Lung microvascular endothelial cell (primary cell): ENCODE measurements at regions not wholly inside any gene's neighbourhood (a gene's known extent, or its start where the extent isn't known, plus 50 kb on each side); places are given as distances from the start of the nearest gene placed in this dataset.
"Not testable (repeated sequence)": the region's sequence is repeated elsewhere in the genome, so short reads cannot be mapped to it uniquely, and the experiment has no call there.

Source experiments
- DNase-seq, 2 donors: peaks; one replicate each; pipeline versions ENCODE4 v3.0.0 to v3.0.0-alpha.2; 2010; ENCODE audit warnings: low read depth in 2 of 2

DNA sequence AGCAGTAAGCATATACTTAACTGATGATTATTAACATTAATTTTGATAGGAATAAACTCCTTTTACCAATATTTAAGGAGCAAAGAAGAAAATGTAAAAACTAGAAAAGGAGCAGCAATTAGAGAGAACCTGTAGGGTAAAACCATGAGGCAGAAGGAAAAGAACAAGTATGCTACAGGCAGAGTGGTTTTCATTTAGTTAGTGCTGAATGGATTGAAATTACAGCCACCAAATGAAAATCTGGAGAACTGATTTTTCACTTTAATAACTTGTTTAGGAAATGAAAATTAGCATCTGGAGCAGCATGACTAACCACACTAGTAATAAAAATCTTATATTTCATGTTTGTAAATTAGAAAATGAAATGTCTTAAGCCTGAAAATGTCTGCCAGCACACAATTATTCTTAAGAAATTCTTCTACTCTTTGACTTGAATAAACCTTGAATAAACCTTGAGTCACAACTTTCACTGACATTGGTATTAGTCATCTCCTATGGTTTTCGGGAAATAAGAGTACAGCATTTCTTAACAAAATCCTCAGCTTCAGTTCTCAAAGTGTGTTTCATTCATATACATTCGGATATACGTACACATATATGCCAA is 1504.9 kb upstream of the C9orf72 start:
- no peak for DNase-seq

DNA sequence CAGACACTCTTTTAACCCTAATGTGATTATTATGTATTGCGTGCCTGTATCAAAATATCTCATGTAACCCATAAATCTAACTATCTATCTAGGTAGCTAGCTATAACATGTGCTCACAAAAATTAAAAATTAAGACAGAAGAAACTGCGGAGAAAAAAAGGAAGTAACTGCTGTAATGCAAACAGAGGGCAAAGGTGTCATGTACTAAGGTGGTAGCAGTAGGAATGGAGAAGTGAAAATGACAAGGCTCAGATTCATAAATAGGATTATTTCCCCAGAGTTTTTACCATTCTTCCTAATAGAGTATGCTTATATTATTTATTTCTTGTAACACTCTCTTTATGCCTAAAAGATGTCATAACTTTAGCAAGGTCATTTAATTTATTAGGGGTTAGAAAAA is 1527.5 kb upstream of the C9orf72 start:
- no peak for DNase-seq

DNA sequence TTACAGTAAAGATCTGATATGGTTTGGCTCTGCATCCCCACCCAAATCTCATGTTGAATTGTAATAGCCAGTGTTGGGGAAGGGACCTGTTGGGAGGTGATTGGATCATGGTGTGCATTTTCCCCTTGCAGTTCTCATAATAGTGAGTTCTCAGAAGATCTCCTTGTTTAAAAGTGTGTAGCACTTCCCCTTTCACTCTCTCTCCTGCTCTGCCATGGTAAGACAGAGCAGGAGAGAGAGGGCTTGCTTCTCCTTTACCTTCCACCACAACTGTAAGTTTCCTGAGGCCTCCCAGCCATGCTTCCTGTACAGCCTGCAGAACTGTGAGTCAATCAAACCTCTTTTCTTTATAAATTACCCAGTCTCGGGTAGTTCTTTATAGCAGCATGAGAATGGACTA is 1530.9 kb upstream of the C9orf72 start:
- not testable (repeated sequence) for DNase-seq

DNA sequence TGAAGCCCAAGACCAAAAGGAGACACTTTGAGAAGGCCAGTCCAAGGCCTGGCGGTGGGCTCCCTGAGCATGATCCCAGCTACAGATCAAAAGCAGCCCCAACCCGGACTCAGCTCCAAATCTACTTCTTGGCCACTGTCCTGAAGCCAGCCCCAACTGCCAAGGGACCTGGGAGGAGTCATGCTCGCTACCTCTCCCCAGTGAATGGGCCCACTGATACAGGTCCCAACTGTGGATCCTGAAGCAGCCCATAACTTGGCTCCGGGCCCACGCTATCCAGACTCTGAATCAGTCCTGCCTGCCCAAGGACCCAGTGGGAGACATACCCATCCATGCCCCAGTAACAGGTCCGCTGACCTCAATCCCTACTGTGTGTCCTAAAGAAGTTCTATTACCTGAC is 1545.3 kb upstream of the C9orf72 start:
- no peak for DNase-seq

DNA sequence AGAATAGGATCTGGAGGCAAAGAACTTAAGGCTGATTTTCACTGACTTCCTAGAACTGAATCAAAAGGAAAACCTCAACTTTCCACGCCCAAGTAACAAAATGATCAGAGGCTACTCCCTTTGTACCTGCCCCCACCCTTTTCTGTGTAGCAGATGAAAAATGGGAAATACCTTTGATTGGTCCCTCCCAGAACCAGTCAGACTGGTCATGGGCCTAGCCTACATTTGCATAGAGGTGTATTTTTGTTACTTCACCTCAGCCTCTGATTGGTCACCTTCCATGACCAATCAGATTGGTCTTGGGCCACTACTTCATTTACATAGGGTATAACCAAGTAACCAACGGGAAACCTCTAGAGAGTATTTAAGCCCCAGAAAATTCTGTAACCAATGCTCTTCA is 1553.5 kb upstream of the C9orf72 start:
- DNase-seq = no peak

DNA sequence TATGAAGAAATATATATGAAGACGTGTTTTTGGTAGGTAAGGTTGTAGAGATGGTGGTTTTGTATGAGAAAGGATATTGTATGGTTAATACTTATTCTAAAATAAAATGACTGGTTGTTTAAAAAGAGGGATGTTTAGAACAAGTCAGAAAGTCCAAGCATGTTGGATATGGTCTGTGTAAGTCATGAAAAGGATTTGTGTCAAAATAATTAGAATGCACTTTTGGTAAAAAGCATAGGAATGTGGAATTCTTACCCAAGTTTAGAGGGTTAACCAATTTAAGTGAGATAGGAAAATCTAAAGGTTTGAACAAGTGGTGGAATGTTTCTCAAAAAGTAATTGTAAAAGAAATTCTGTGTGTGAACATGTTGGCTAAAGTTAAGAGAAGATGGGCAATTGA is 1556.5 kb upstream of the C9orf72 start:
- DNase-seq = no peak

DNA sequence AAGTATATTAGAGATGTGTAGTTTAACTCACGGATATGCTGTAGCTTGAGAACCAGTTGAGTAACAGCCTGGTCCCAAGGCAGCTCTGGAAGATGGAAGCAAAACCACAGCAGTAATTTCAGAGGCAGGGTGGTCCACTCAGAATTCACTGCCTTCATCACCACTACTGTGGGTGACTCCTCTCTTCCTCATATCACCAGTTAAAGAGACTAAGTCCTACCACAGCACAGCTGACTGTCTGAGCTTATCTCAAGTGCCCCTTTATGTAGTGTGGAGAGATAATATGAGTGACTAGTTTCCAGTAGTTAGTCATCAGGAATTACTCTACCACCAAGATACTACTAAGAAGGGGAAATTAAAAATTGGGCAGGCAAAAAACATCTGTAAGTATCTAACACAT is 1571.2 kb upstream of the C9orf72 start:
- DNase-seq = no peak

DNA sequence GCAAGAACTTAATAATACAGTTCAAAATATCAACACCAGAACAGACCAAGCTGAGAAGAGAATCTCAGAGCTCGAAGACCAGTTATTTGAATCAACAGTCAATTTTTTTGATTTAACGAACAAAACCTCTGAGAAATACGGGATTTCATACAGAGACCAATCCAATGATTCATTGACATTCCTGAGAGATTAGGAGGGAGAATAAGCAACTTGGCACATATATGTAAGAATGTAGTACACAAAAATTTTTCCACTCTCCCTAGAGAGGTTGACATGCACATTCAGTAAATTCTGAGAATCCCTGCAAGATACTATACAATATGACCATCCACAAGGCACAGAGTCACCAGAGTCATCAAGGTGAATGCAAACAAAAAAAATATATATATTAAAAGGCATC is 1577.3 kb upstream of the C9orf72 start:
- DNase-seq = no peak

DNA sequence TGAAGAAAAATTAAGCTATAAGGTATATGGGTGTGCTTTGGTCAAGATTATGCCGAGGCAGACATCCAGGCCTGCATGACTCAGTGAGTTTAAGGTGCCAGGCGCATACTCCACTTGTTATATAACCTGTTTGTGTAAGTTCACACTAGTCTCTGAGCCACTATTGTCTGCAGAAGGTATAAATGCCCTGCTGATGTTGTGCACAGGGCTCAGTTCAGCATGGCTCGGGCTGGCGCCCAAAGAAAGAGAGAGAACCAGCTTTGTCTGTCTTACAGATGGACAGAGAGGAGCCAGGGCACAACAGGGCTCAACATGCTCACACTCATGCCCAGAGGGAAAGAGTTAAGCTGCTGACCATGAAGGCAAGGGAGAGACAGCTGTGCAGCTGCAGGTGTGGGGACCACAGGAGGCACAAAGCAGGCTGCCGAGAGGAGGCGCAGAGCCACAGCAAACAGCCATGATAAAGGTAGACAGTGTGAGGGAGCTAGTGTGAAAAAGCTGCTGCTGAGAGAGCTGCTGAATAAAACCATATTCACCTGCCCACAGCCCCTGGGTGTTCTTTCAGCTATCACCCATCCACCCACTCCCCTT is 1587.6 kb upstream of the C9orf72 start:
- DNase-seq = no peak

DNA sequence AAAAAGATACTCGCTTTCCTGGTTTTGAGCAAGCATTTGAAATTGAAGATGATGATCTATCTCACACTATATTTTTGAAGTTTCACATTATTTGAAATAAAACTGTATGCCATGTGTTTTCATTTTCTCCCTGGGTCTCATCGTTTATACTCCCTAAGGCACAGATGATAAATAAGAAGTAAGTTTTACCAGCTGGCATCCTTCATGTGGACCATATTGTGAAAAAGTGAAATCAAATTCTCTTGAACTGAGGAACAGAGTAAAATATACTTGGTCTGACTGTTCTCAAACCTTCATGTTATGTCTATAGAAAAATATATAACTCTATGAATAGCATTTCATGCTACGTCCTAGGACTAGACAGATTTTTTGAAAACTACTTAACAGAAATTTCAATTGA is 1600.9 kb upstream of the C9orf72 start:
- DNase-seq = no peak

DNA sequence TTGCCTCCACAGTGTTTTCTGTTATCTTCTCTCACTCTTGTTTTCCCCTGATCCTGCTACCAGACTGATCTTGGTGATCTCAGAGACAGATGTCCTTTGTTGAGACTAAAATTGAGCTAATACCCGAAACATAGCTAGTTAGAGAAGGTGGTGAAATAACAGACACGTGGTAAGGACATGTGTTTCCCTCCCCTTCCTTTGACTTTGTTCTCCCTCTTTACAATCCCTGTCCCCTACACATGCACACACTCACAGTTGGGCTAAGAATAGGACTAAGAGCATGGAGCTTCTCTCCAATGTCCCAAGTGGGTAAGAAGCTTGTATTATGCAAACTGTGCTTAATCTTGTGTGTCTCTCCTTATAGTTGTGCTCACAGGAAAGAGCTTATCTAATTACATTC is 1603.0 kb upstream of the C9orf72 start:
- DNase-seq = no peak

DNA sequence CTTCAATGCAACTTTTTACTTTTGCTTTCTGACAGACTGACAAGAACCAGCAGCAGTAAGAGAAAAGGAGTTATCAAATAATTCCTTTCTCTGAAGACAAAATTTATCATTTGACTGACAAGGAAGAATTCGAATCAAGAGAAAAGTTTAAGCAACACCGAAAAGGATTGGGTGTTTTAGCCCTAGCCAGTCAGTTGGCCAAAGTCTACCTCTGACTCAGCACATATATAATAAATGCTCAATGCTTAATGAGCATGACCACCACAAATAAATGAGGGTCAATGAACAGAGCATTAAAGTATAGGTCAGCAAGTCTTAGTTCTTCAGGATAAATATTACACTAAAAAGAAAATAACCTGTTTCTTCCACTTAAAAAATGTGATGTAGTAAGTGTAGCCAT is 1603.5 kb upstream of the C9orf72 start:
- DNase-seq = no peak

DNA sequence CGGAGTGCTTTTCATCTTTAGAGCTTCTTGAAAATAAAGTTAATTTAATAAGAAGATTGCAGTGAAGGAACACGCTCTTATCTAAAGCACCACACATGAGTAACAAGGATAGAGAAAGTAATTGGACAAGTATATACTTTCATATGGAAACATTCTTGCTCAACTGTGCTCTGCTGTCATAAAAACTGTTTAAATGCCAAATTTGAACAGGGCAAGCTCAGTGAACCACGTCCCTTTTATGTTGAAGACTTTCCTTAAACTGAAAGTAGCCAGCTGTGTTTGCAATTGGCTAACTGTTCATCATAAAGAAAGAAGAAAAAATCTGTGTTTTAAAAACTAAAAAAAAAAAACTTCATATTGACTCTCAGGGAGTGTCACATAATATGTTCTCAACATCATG is 1610.7 kb upstream of the C9orf72 start:
- DNase-seq = no peak

DNA sequence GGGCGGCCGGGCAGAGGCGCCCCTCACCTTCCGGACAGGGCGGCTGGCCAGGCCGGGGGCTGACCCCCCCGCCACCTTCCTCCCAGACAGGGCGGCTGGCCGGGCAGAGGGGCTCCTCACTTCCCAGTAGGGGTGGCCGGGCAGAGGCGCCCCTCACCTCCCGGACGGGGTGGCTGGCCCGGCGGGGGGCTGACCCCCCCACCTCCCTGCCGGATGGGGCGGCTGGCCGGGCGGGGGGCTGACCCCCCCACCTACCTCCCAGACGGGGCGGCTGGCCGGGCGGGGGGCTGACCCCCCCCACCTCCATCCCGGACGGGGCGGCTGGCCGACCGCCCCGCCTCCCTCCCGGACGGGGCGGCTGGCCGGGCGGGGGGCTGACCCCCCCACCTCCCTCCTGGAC is 1615.5 kb upstream of the C9orf72 start:
- DNase-seq = not testable (repeated sequence)

DNA sequence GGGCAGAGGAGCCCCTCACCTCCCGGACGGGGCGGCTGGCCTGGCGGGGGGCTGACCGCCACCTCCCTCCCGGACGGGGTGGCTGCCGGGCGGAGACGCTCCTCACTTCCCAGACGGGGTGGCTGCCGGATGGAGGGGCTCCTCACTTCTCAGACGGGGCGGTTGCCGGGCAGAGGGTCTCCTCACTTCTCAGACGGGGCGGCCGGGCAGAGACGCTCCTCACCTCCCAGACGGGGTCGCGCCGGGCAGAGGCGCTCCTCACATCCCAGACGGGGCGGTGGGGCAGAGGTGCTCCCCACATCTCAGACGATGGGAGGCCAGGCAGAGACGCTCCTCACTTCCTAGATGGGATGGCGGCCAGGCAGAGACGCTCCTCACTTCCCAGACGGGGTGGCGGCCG is 1615.9 kb upstream of the C9orf72 start:
- DNase-seq = not testable (repeated sequence)

DNA sequence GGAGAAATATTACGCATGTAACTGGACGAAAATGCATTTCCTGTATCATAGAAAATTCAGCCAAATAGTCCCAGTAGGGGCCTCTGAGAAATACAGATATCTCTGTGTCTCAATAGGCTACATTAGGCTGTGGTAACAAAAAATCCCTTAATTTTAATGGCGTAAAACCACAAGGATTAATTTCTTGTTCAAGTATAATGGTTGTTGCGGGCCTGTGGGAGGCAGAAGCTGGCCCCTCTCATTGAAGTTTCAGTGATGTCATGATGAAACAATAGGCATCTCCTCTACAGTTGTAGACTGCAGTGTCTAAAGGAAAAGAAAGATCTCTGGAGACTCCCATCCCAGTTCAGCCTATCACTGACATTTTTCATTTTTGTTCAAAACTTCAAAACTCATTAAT is 1625.6 kb upstream of the C9orf72 start:
- no peak for DNase-seq

DNA sequence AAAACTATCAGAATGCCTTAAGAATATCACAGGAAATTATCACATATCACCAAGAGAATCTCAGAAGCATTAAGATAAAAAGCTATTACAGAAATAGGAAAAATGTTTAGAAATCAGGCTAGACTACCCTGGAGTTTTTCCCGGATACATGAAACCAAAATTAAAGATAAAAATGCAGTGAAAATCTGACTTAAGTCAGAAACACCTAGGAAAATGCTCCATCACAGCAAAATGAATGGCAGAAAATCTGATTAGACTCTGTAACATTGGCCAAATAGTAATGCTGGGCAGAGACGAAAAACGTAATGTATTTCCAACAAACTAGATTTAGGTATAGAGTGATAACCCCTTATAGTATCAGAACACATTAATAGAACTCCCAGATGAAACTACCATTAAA is 1626.7 kb upstream of the C9orf72 start:
- DNase-seq = no peak

DNA sequence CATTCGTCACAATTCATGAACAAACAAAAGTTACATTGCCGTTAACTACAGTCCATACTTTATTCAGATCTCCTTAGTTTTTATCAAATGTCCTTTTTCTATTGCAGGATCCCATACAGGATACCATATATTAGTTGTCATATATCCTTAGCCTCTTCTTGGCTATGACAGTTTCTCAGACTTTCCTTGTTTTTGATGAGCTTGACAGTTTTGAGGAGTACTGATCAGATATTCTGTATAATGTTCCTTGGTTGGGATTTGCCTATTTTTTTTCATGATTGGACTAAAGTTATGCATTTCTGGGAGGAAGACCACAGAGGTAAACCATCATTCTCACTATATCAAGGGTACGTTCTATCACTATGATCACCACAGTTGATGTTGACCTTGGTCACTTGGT is 1627.4 kb upstream of the C9orf72 start:
- no peak for DNase-seq

DNA sequence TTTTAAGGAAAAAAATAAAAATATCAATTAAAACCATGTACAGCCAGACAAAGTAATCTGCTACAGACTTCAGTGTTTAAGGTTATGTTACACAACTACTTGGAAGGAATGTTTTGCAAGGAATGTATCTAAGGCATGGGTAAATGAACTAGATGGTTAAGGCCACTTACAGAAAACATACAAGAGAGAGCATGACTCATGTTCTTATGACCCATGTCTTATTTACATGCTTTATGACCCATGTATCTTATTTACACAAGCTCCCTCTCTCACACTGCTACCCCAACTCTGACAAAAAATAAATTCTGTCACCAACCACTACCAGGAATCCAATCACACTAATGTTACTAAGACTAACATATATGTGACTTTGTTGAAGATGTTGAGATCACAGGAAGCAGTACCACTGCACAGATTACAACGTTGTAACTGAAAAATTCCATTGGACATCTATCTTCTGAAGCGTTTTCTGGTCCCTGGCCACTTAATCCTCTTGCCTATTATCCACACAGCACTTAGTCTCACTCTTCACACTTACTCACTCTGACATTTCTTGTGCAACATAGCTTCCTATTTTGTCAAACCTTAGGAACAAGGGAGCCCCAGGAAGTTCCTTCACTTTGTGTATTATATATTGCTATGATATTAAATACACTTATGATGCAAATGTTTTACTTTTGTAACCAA is 1630.1 kb upstream of the C9orf72 start:
- no peak for DNase-seq

DNA sequence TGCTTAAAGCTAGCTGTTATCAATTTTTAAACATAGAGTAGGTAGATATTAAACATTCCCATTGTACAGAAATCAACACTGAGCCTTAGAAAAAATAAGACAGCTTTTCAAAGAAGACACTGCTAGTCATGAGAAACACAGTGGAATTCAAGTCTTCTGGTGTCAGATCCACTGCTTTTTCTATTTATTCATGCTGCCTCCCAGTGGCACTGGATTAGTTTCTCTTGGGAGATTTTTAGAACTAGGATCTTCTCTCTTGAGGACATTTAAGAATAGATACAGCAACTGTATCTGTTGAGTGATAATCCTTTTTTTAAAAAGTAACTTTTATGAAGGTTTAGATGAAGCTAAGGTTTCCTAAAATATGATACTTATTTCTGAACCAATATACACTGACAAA is 1635.4 kb upstream of the C9orf72 start:
- no peak for DNase-seq

DNA sequence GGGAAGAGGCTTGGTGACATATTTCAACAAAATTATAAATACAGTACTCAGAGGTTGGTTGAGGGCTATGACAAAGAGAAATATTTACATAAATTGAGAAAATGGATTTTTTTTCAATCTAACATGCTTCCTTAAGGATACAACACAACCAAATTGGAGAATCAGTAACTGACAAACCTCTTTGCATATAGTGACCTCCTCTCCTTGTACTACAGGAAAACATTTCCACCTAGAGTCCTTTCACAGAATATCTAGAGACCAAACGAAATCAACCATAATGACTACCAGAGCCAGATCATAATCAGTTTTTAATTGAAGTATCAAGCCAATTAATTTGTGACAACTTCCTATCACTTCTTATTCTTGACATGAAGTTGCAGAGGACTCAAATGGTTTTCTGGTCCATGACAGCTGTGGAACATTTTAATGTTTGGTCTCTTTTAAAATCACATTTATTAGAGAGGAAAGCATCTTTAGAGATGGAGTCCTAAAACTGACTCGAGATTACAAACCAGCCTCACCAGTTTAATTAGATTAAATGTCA is 1636.5 kb upstream of the C9orf72 start:
- no peak for DNase-seq

DNA sequence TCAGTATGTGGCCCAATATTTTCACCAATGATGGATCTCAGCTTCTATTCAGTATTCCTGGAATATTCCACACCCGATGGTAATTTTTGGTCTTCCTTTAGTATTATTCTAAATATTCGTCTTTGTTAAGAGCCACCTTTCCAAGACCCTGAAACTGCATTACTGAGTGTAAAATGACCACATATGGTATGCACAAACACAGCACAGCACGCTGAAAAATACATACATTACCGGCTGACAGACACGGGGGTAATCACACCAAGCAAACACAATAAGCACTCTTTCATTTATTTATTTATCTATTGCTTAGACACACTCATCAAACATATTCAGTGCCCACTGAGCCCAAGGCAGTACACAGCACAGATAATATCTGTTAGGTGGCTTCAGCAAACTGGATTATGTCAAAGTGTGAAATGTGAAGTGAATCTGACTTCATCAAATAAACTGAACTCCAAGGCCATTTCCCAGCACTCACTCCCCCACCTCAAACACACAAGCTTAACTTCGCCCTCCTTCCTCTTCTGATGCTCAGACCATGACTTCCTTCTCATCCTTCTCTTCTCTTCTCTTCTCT is 1637.8 kb upstream of the C9orf72 start:
- no peak for DNase-seq
